ENCODE measurements at regions not wholly inside any gene's neighbourhood (a gene's known extent, or its start where the extent isn't known, plus 50 kb on each side); places are given as distances from the start of the nearest gene placed in this dataset.

- Histone ChIP-seq H3K4me1 (no peaks in the 10 kb centered on the region), H3K4me3 (no peak overlapping the region), H3K27me3 (no peaks in the 10 kb centered on the region), H3K9me3 (no peaks in the 10 kb centered on the region), H3K27ac (no peak overlapping the region), H3K36me3 (no peaks in the 10 kb centered on the region)
- no peak for DNase-seq (ENCODE audit: extremely low spot score in 2 of 2)
- intact Hi-C loops (cut with DNase I), result loop anchor here (10.0 kb wide), 1 partner anchor 288 kb away; no protein-coding TSS in a partner anchor
- TF ChIP-seq POLR2AphosphoS5 (IDR thresholded peaks at IDR 0.05; ENCODE audit: insufficient read depth in 1 of 2, low read depth in 1 of 2) (no peak), CTCF (IDR thresholded peaks at IDR 0.05) (no peak), POLR2A (IDR thresholded peaks at IDR 0.05) (no peak)
These were observed 188.1 kb downstream of the MOXD1 start for GRCh38 chr6:132213191-132213590.

GRCh38 chr6:132210886-132211563 lies 190.2 kb downstream of the MOXD1 start:
- H3K36me3 ChIP-seq, result no peaks in the 10 kb centered on the region
- TF ChIP-seq POLR2AphosphoS5 (IDR thresholded peaks at IDR 0.05; ENCODE audit: insufficient read depth in 1 of 2, low read depth in 1 of 2), result no peak
- no peak for TF ChIP-seq CTCF (IDR thresholded peaks at IDR 0.05)
- TF ChIP-seq POLR2A (IDR thresholded peaks at IDR 0.05), result no peak
- no peak overlapping the region for H3K27ac ChIP-seq
- H3K9me3 ChIP-seq, result no peaks in the 10 kb centered on the region
- H3K4me3 ChIP-seq, result no peak overlapping the region
- intact Hi-C loops (cut with DNase I), result loop anchor here (10.0 kb wide), 1 partner anchor 286 kb away; no protein-coding TSS in a partner anchor
- no peaks in the 10 kb centered on the region for H3K4me1 ChIP-seq
- DNase-seq (ENCODE audit: extremely low spot score in 2 of 2), result no peak
- H3K27me3 ChIP-seq, result no peaks in the 10 kb centered on the region

- Histone ChIP-seq H3K9me3 (no peaks in the 10 kb centered on the region), H3K36me3 (no peaks in the 10 kb centered on the region), H3K27me3 (no peaks in the 10 kb centered on the region), H3K27ac (no peak overlapping the region), H3K4me1 (no peaks in the 10 kb centered on the region), H3K4me3 (no peak overlapping the region)
- TF ChIP-seq CTCF (IDR thresholded peaks at IDR 0.05), result no peak
- no peak for TF ChIP-seq POLR2A (IDR thresholded peaks at IDR 0.05)
- no peak for TF ChIP-seq POLR2AphosphoS5 (IDR thresholded peaks at IDR 0.05; ENCODE audit: insufficient read depth in 1 of 2, low read depth in 1 of 2)
- DNase-seq (ENCODE audit: extremely low spot score in 2 of 2), result no peak
- intact Hi-C loops (cut with DNase I), result no loop called here
These were observed 191.9 kb downstream of the MOXD1 start for GRCh38 chr6:132209351-132209750.

GRCh38 chr6:132207991-132208390 lies 193.3 kb downstream of the MOXD1 start:
- no peak overlapping the region for H3K27ac ChIP-seq
- no peaks in the 10 kb centered on the region for H3K27me3 ChIP-seq
- H3K4me3 ChIP-seq, result no peak overlapping the region
- H3K36me3 ChIP-seq, result no peaks in the 10 kb centered on the region
- intact Hi-C loops (cut with DNase I), result no loop called here
- TF ChIP-seq POLR2AphosphoS5 (IDR thresholded peaks at IDR 0.05; ENCODE audit: insufficient read depth in 1 of 2, low read depth in 1 of 2), result no peak
- H3K9me3 ChIP-seq, result no peaks in the 10 kb centered on the region
- peaks cover 7% of the 10 kb centered on the region for H3K4me1 ChIP-seq
- DNase-seq (ENCODE audit: extremely low spot score in 2 of 2), result no peak

GRCh38 chr6:132205946-132206345 lies 195.3 kb downstream of the MOXD1 start:
- H3K4me3 ChIP-seq, result no peak overlapping the region
- peaks cover 9% of the 10 kb centered on the region for H3K4me1 ChIP-seq
- no peak for DNase-seq (ENCODE audit: extremely low spot score in 2 of 2)
- H3K36me3 ChIP-seq, result no peaks in the 10 kb centered on the region
- no peaks in the 10 kb centered on the region for H3K9me3 ChIP-seq
- intact Hi-C loops (cut with DNase I), result no loop called here
- H3K27ac ChIP-seq, result no peak overlapping the region
- TF ChIP-seq POLR2A (IDR thresholded peaks at IDR 0.05) (no peak), POLR2AphosphoS5 (IDR thresholded peaks at IDR 0.05; ENCODE audit: insufficient read depth in 1 of 2, low read depth in 1 of 2) (no peak), CTCF (IDR thresholded peaks at IDR 0.05) (no peak)
- H3K27me3 ChIP-seq, result no peaks in the 10 kb centered on the region

Measured in vagina (tissue), 2 donors.